ENCODE measurements at regions not wholly inside any gene's neighbourhood (a gene's known extent, or its start where the extent isn't known, plus 50 kb on each side); places are given as distances from the start of the nearest gene placed in this dataset.
"Not testable (repeated sequence)": the region's sequence is repeated elsewhere in the genome, so short reads cannot be mapped to it uniquely, and the experiment has no call there.

GRCh38 chr7:63104666-63105065, 894.0 kb upstream of the ZNF722 start:
- TF ChIP-seq NR3C1 (CRISPR knock-in tag; conservative IDR thresholded peaks at IDR 0.05; ENCODE audit: low read depth) (no peak), ZSCAN18 (CRISPR knock-in tag; IDR thresholded peaks at IDR 0.05) (no peak), ZNF416 (CRISPR knock-in tag; IDR thresholded peaks at IDR 0.05) (no peak), SOX15 (CRISPR knock-in tag; IDR thresholded peaks at IDR 0.05) (no peak)
- peaks cover 71% of the 10 kb centered on the region for H3K9me3 Mint-ChIP-seq
- peaks cover 70% of the 10 kb centered on the region for H3K36me3 Mint-ChIP-seq
- no peaks in the 10 kb centered on the region for H3K4me1 Mint-ChIP-seq
- ATAC-seq (no peak), DNase-seq (ENCODE audit: low spot score) (no peak)
- H3K4me3 Mint-ChIP-seq, result no peak overlapping the region
- no peak overlapping the region for H3K27ac Mint-ChIP-seq
- ChIA-PET CTCF (no interaction called here), POLR2A (no interaction called here)
- peaks cover 16% of the 10 kb centered on the region for H3K27me3 Mint-ChIP-seq (ENCODE audit: low read depth)

GRCh38 chr7:63105978-63106377, 892.7 kb upstream of the ZNF722 start:
- ChIA-PET CTCF (no interaction called here), POLR2A (no interaction called here)
- peaks cover 65% of the 10 kb centered on the region for H3K9me3 Mint-ChIP-seq
- H3K27me3 Mint-ChIP-seq (ENCODE audit: low read depth), result peaks cover 15% of the 10 kb centered on the region
- H3K4me3 Mint-ChIP-seq, result no peak overlapping the region
- no peak for ATAC-seq
- no peak overlapping the region for H3K27ac Mint-ChIP-seq
- H3K4me1 Mint-ChIP-seq, result no peaks in the 10 kb centered on the region
- TF ChIP-seq ATF1 (CRISPR knock-in tag; IDR thresholded peaks at IDR 0.05) (no peak), KAT7 (CRISPR knock-in tag; IDR thresholded peaks at IDR 0.05; ENCODE audit: borderline replicate concordance) (no peak)
- H3K36me3 Mint-ChIP-seq, result peaks cover 66% of the 10 kb centered on the region
- no peak for DNase-seq (ENCODE audit: low spot score)

- DNase-seq (ENCODE audit: low spot score) (no peak), ATAC-seq (no peak)
- H3K4me1 Mint-ChIP-seq, result no peaks in the 10 kb centered on the region
- peaks cover 11% of the 10 kb centered on the region for H3K27me3 Mint-ChIP-seq (ENCODE audit: low read depth)
- H3K9me3 Mint-ChIP-seq, result peaks cover 58% of the 10 kb centered on the region
- peaks cover 60% of the 10 kb centered on the region for H3K36me3 Mint-ChIP-seq
- no peak overlapping the region for H3K4me3 Mint-ChIP-seq
- TF ChIP-seq MYBL2 (CRISPR knock-in tag; IDR thresholded peaks at IDR 0.05) (no peak), ZNF263 (CRISPR knock-in tag; IDR thresholded peaks at IDR 0.05; ENCODE audit: low read depth) (no peak), MXD4 (CRISPR knock-in tag; IDR thresholded peaks at IDR 0.05; ENCODE audit: borderline replicate concordance) (no peak), ATF3 (CRISPR knock-in tag; conservative IDR thresholded peaks at IDR 0.05) (no peak), NR2C2 (CRISPR knock-in tag; IDR thresholded peaks at IDR 0.05) (no peak), NR3C1 (CRISPR knock-in tag; conservative IDR thresholded peaks at IDR 0.05; ENCODE audit: low read depth) (no peak), JAZF1 (CRISPR knock-in tag; IDR thresholded peaks at IDR 0.05) (no peak), ZNF671 (CRISPR knock-in tag; IDR thresholded peaks at IDR 0.05) (no peak), CREM (CRISPR knock-in tag; IDR thresholded peaks at IDR 0.05) (no peak), RELA (CRISPR knock-in tag; IDR thresholded peaks at IDR 0.05; ENCODE audit: borderline replicate concordance) (no peak), FOXK1 (CRISPR knock-in tag; IDR thresholded peaks at IDR 0.05) (no peak)
- no peak overlapping the region for H3K27ac Mint-ChIP-seq
- CTCF ChIA-PET, result no interaction called here
- POLR2A ChIA-PET, result no interaction called here
Observed at GRCh38 chr7:63106506-63107388, 891.9 kb upstream of the ZNF722 start.

GRCh38 chr7:63111511-63111910, 887.1 kb upstream of the ZNF722 start:
- H3K4me3 Mint-ChIP-seq; POLR2A ChIA-PET; H3K27me3 Mint-ChIP-seq (ENCODE audit: low read depth); CTCF ChIA-PET; H3K4me1 Mint-ChIP-seq; DNase-seq (ENCODE audit: low spot score); H3K27ac Mint-ChIP-seq; ATAC-seq: not testable (repeated sequence)
- Mint-ChIP-seq H3K36me3 (peaks cover 38% of the 10 kb centered on the region), H3K9me3 (peaks cover 47% of the 10 kb centered on the region)

All from WTC11 (cell line).